ENCODE measurements at regions not wholly inside any gene's neighbourhood (a gene's known extent, or its start where the extent isn't known, plus 50 kb on each side); places are given as distances from the start of the nearest gene placed in this dataset.

- no peak for TF ChIP-seq CTCF (IDR thresholded peaks at IDR 0.05 in 4 of 5, conservative IDR thresholded peaks at IDR 0.05 in 1 of 5)
- no peak for TF ChIP-seq POLR2A (IDR thresholded peaks at IDR 0.05)
These were observed 437.4 kb upstream of the MYT1L start for GRCh38 chr2:2768476-2768875.

All from gastrocnemius medialis (tissue), 4 donors.